SKM-1 (cell line): ENCODE measurements at regions not wholly inside any gene's neighbourhood (a gene's known extent, or its start where the extent isn't known, plus 50 kb on each side); places are given as distances from the start of the nearest gene placed in this dataset.

Experiments
- DNase-seq: peaks from one replicate; lab custom pipeline; 2025; ENCODE audit not compliant: unreplicated experiment; lab: John Stamatoyannopoulos, UW

DNA sequence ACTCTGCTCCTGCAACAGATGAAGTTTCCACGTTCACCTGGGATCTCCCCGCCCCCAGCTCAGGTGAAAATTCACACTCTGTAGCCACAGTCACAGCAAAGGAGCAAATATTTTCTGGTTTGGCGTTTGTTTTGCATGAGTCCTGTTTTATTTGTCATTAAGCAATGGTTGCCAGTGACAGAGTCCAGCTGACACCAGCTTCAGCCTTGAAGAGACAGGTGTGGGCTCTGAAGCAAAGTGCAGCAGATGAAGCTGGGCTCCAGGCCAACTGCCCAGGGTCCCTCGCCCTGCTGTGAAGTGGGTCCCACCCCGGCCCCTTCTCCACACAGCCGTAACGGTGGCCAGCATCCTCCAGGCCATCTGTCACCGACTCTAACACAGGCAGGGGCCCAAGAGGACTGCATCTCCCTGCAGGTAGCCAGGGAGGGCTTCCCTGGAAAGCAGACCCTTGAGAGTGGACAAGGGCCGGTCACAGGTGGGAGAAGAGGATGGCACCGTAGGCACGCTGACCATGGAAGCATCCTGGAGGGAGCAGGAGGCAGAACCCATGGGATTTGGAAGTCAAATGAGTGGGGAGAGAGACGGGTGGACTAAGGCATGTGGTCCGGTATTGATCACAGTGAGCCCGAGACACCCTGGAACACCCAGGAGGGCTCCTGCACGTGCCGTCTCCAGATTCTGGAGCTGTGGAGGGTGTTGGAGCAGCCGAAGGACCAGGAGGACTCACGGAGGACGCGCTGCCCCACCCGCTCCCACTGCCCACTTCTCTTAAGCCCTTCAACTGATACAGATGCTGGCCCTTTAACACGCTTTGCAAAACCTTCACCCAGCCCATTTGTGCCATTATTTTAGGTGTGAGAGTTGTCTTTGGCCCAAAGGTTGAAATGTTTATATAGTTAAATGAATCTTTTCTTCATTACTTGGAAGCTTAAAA, 294.5 kb downstream of the BRD1 start:
- no peak for DNase-seq

DNA sequence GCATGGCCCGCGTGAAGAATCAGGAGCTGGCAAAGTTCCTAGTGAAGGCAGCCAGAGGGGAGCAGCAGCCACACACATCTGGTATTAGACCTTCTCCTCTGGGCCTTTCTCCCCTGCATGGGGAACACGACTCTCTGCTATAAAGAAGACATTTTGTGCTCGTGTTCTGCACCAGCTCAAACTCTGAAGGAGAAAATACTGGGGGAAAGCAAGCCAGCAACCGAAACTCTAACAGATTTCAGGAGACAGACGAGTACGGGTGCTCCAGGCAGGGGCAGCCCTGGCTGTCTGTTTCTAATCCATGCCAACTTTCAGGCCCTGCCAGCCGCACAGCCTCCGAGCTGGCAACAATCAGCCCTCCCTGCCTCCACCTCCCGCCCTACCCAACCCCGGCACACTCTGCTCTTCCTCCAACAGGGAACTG, 296.3 kb downstream of the BRD1 start:
- no peak for DNase-seq

DNA sequence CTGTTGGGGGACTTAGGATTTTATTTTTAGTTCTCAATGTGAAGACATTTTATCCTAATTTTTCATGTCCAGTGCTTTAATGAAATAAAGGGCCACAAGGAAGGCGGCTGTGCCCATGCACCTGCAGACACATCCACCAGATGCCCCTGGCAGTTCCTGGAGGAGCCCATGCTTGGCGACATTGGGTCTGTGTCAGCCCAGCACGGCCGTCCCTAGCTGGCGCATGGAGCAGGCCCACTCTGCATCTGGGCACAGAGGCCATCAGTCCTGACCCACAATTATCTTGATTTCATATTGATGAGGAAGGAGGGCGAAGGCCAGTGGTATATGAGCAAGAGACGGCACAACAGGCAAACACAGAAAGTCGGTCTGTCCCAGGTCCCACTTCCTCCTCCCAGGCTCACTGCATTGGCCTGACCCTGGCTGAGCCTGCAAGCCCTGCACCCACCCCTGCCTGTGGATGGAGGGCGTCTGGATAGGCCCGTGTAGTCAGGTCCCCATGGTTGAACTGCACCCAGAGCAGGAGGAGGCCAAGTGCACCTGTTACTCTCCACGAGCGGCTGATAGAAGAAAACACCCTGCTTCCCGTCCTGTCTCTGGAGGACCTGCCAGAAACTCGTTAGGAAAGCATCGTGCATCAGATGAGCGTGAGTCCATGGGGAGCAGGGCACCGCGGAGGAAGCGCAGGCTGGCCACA, 296.9 kb downstream of the BRD1 start:
- DNase-seq, result no peak

DNA sequence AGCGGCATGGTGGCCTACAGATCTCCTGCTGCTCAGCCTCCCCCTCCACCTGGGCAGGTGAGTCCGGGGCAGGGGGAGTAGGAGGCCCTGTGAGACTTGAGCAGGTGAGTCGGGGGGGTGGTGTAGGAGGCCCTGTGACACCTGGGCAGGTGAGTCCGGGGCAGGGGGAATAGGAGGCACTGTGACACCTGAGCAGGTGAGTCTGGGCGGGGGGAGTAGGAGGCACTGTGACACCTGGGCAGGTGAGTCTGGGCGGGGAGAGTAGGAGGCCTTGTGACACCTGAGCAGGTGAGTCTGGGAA, 299.3 kb downstream of the BRD1 start:
- DNase-seq, result no peak

DNA sequence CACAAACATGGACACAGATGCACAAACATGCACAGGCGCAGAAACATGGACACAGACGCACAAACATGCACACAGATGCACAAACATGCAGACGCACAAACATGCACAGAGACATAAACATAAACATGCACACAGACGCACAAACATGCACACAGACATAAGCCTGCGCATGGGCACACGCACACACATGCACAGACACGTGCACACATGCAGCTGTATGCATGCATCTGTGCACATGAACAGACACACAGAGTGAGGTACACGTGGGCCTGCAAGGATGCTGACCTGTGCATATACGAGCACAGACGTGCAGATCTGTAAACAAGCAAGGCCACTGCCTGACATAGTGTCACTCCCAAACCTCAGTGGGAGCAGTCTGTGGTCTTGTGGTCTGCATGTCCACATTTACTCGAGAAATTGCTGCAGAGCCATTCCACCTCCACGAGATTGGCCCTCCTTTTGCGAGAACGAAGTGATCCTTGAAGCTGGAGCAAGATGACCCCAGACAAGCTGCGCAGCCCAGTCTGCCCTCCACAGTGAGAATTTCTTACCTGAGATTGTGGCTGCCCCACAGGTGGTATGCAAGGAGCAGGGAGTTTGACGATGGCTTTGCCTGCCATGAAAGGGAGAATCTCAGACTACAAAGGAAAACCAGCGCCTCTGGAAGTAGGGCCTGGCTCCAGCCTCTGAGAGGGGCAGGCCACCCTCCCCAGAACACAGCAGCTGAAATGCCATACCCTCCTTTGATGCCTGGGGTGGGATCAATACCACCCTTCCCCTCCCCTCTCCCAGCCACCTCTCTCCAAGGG, 299.9 kb downstream of the BRD1 start:
- DNase-seq, result no peak

DNA sequence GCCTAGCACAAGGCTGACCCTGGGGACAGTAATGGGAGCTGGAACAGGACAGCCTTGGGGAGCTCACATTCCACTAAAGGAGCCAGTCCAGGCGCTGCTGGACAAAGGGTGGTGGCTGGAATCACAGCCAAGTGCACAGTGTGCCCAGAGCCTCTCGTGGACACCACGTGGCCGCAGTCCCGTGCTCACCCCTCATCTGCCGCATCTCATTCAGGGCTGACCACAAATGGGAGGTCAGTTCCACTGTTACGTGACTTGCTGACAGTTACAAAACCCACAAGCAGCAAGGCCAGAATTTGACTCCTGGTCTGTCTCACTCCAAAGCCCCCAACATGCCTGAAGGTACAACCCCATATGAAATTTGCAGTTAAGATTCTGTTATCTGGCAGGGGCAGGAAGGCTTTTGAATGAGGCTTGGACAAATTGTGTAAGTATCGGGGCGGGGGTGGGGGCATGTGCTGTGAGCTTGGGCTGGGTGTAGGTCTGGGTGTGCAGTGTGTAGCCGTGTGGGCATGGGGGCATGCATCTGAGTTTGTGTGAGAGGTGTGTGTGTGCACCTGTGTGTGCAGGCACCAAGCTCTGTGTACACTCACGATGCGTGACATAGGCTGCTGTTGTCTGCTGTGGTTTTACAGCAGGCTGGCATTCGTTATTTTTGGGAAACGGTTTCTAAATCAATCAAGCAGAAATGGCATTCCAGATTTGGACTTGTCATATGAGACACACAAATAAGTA, 301.7 kb downstream of the BRD1 start:
- no peak for DNase-seq

DNA sequence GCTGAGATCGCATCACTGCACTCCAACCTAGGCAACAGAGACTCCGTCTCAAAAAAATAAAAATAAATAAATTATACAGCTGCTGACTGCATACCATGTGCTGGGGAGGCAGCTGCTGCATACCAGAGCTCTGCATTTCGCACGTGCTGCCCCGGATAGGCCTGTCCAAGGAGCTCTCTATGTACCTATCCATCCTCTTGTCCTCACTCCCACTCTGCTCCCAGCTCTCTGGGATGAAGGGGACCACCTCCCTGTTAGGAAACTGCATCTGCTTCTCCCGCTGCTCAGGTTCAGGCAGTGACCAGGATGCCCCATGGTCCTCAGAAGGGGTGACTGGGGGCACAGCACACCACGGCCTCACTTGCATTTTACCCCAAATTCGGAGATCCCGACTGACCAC, 302.3 kb downstream of the BRD1 start:
- no peak for DNase-seq

DNA sequence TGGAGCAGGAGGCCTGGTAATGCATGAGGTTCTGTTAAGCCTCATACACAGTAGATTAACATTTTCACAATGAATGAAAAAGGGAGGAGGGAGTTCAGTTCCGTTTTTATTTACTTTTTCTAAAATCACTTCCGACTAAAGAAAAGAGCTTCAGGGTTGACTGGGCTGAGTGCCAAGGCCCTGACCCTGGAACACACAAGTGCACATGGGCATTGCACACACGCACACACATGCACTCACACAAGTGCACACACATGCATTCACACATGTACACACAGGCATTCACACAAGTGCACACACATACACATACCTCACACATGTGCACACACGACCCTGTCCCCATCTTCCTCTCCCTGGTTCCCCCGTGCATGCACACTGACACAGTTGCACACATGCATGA, 303.3 kb downstream of the BRD1 start:
- DNase-seq, result no peak

DNA sequence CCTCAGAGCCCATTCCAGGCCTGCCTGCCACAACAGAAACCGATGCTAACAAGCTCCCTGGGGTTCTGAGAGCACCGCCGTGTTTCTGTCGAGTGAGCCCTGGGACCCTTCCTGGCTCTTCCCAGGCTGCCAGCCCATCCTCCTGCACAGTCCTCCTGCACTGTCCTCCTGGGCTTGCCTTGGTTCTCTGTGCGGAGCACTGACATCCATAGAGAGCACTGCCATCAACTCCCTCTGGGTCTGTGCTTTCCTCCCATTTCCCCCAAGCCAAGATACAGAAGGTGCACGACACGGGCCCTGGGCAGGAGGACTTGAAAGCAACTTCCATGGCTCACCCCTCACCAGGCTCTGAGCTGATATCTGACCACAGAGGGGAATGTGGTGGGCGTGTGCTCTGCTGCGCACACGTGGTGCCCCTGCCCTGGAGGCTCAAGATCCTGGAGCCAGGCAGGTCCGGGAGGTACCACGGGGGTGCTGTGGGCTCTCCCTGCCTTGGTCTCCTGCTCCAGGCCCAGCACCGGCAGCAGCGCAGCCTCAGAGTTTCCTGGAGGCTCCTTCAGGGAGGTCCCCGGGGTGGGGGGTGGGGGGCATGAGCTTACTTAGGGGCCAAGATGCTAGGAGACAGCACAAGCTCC, 304.2 kb downstream of the BRD1 start:
- no peak for DNase-seq

DNA sequence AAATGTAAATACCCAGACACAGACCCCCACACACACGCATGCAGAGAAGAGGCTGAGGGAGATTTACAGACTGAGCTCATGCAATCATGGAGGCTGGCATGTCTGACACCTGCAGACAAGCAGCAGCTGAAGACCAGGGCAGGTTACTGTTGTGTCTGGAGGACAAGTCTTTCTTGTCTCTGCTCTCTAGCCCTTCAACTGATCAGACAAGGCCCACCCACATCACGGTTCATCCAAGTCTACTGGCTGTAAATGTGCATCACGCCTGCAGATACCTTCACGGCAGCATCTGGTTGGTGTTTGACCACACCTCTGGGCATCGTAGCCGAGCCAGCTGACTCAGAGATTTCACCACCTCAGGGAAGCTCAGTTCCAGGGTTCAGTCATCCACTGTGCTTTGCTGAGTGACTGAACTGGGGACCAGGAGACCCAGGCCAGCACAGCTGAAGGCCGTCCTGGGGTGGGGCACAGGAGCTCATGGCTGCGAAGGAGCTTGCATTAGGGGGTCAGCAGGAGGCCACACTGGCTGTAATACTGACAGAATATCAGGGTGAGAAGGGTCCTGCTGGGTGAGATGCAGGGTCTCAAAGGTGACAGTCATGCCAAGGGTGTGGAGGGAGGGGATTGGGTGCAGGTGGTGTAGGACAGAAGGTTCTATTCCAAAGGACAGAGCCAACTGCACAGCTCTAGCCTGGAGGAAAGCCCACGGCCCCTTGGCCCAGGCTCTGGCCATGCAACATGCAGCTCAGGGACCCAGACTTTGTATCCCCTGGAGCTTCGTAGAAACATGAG, 304.9 kb downstream of the BRD1 start:
- DNase-seq, result no peak

DNA sequence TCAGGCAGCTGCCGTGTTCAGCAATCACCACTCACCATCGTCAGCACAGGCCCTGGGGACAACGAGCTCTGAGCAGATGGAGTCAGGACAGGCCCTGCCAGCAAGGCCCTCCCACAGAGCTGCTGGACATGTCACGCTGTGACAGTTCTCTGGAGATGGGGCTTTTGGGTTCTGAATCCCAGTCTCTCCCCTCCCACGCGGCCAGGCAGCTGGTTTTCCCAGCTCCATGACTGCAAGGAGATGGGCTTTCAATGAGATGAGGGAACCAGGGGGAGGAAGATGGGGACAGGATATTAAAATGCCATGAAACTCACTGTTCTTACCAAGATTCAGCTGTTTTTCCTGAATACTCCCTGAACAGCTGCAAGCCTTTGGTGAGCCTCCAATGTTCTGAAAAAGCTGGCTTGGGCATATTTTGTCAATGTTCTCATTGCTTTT, 305.9 kb downstream of the BRD1 start:
- no peak for DNase-seq

DNA sequence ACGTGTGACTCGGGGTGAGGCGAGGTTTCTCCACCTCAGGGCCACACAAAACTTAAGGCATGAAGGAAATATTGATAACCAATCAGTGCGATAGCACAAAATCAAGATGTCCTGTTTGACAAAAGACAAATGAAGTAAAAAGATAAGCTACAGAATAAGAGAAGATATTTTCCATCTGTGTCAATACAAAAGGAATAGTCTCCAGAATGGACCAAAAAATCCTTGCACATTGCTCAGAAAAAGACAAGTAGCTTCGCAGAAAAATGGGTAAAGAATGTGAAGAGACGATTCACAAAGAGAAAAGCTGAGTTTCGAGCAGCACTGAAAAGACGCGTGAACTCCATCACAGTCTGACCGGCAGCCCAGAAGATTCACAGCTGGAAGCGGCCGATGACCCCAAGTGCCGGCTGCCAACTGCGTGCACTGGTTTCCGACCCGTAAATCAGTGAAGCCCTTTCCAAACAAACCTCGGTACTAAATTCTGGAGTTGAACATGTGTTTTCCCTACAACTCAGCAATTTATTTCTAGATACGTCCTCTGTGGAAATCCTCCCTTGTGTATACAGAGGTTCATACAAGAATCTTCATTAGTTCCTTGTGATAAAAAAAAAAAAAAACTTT, 308.4 kb downstream of the BRD1 start:
- no peak for DNase-seq

DNA sequence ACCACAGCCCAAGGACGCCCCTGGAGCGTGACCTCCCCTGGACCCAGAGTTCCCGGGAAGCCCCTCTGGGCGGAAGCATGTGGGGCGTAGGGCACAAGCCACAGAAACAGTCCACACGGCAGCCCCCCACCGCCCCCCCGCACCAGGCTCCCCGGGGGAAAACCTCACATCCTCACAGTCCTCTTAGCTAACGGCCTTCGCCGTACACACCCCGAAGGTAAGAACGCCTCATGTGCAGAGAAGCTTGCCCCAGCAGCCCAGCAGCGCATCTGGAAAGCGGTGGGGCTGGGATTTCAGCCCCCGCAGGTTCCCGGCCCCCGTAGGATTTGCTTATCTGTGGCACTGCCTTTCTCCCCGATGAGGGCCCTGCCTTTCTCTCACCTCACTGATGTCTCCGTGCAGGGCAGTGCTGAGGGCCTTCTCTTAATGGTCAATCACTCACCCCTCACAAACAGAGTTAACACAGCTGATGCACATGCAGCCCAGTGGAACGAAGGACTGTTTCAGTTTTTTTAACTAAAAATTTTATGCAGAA, 309.2 kb downstream of the BRD1 start:
- DNase-seq, result no peak

DNA sequence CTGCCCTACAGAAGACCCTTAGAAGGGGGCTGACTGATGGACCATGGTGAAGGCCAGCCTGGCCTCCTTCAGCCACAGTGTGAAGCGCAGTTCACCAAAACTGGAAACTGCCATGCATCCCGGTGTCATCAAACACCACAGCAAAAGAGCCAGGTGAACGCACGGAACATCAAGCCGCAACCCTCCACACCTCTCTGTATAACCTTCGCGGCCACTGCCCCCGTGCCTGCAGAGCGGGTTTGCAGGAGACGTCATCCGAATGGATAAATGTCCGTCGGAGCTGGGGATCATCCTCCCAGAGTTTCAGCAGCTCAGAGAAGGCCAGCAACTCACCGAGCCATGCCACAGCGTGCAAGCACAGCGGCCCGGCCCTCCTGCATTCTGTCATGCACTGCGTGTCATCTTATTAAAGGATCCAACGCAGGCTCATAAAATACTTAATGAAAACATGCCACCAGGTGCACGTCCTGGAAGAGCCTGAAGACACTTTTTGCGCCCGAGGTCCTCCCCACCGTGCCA, 309.9 kb downstream of the BRD1 start:
- DNase-seq, result no peak

DNA sequence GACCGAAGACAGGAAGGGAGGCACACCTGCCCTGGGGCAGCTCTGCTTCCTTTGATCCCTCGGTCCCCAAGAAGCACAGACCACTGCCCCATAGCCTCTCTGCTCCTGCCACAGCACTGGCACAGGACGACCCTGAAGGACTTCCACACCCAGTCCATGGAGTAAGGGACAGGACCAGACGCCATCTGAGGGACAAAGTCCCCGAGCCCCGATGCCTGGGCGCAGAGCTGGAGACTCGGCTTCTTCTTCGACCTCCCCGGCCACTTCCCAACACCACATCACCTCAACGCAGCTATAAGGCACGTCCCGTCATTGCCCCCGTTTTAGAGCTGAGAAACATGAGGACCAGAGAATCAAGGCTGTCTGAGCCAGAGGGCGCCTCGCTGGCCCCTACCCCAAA, 310.5 kb downstream of the BRD1 start:
- DNase-seq, result no peak

DNA sequence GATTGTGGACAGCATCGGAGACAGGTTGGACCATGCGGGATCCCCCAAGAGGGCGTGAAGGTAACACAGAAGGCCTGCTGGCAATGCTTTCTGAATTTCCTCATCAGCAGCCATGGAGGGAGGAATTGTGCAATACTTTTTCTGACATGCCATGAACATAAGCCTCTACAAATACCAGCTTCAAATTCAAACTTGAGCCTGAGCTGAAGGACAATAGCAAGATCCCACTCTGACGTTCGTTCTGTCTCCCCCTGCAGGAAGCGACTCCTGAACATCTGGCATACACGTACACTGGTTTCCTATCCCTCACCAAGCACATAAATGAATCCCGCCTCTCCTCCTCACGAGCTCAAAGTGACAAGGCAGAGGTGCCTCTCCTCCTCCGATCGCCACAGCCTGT, 312.2 kb downstream of the BRD1 start:
- no peak for DNase-seq

DNA sequence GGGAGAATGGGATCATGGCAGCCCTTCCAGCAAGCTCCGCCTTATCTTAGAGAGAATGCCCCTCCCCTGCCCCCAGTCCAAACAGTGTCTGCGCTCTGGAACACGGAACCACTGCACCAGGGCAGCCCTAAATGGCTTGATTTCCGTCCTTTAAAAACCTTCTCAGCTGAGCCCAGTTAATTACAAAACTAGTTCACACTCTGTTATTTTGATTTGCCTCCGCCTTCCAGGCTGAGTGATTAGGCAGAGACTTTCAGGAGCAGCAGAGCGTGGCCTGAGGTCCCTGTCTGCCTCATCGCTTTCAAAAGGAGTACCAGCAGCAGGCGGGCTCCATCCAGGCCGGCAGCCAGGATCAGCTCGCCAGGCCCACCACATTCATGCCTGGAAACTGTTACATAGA, 313.0 kb downstream of the BRD1 start:
- no peak for DNase-seq

DNA sequence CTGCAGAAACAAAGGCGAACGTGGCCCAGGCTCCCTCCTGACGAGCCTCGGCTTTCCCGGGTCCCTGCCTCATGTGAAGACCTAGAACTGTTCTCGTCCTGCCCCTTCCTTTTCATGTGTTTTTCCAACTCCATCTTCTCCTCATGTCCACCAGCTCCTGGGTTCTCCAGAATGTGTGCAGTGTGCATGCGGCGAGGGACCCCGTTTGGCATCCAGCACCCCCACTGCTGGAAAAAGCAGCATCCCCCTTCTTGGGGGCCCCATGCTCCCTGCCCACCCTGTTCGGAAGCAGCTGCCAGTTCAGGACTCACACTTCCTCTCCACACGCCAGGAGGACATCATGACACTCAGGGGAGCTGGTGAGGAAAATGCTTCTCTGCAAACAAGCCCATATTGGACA, 313.5 kb downstream of the BRD1 start:
- no peak for DNase-seq

DNA sequence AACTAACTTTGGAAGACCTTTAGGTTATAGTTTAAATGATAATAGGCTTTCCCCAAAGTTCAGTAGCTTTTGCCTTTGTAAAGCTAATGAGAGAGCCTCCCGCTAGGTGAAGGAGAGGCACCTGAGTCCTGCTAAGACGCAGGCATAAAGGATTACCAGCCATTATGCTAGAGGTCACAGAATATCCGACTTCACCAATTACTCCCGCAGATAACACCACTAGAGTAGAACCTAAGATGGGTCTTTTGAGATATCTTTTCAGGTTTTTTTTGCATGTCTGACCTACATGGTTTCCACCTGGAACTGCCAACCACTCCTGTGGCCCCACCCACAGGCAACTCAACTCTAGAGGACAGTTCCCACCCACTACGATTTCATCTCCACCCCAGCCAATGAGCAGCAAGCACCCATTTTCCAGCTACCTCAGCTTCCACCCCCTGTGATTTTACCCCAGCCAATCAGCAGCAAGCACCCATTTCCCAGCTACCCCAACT, 314.3 kb downstream of the BRD1 start:
- DNase-seq, result no peak
